KBM-7 (cell line): ENCODE measurements at regions not wholly inside any gene's neighbourhood (a gene's known extent, or its start where the extent isn't known, plus 50 kb on each side); places are given as distances from the start of the nearest gene placed in this dataset.
"Not testable (repeated sequence)": the region's sequence is repeated elsewhere in the genome, so short reads cannot be mapped to it uniquely, and the experiment has no call there.

Experiments used
- DNase-seq: peaks from one replicate; pipeline ENCODE4 v3.0.0-alpha.2; 2015
- in situ Hi-C: fragments of 300-500 bp; cut with MboI; formaldehyde crosslinking; loops from 2 replicates; pipeline ENCODE4 v1.14.3; 2020; ENCODE audit warnings: low sequenced_read_pairs, low pct_unique_long_range_greater_than_20kb, mixed read lengths

- no peak for DNase-seq
- in situ Hi-C loops, result no loop called here
Observed at GRCh38 chr4:4655011-4655410, 113.2 kb upstream of the STX18 start.

- DNase-seq, result no peak
- in situ Hi-C loops, result no loop called here
Observed at GRCh38 chr4:4651811-4652755, 110.2 kb upstream of the STX18 start.

GRCh38 chr4:4647041-4647440 lies 105.2 kb upstream of the STX18 start:
- DNase-seq, result no peak
- in situ Hi-C loops, result no loop called here

GRCh38 chr4:4645743-4646142 lies 103.9 kb upstream of the STX18 start:
- in situ Hi-C loops, result no loop called here
- DNase-seq, result no peak

DNA sequence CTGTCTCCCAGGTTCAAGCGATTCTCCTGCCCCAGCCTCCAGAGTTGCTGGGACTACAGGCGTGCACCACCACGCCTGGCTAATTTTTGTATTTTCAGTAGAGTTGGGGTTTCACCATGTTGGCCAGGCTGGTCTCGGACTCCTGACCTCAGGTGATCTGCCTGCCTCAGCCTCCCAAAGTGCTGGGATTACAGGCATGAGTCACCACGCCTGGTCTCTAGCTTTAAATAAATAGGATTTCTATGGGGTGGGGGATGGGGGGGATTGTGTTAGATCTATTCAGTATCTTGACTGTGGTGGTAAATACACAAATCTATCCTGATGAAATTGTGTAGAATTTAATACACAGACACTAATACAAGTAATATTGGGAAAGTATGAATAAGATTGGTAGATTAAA lies 102.4 kb upstream of the STX18 start:
- in situ Hi-C loops, result not testable (repeated sequence)

DNA sequence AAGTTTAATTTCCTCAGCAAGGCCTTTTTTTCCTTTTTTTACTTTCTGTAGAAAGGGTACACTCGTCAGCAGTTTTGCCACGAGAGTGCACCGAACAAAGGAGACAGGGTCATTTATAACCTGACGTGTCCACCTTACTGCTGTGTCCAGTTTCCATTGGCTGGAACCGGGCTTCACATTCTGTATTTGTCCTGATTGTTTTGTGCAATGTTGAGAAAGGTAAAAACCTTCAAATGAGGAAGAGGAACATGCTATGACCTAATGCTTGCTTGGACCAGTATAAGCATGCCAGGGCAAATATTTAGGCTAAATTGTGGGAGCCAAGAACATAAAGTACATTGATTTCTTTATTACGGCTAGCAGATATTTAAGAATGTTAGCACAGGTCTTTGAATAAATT lies 101.9 kb upstream of the STX18 start:
- in situ Hi-C loops, DNase-seq: not testable (repeated sequence)

More for the DNA sequence above, 102.4 kb upstream of the STX18 start:
- DNase-seq, result not testable (repeated sequence)

GRCh38 chr4:4643306-4643705 lies 101.5 kb upstream of the STX18 start:
- no peak for DNase-seq
- in situ Hi-C loops, result no loop called here

- DNase-seq, result no peak
- in situ Hi-C loops, result no loop called here
Observed at GRCh38 chr4:4642496-4643000, 100.7 kb upstream of the STX18 start.

- in situ Hi-C loops, result no loop called here
- no peak for DNase-seq
Observed at GRCh38 chr4:4641661-4642495, 100.0 kb upstream of the STX18 start.

DNA sequence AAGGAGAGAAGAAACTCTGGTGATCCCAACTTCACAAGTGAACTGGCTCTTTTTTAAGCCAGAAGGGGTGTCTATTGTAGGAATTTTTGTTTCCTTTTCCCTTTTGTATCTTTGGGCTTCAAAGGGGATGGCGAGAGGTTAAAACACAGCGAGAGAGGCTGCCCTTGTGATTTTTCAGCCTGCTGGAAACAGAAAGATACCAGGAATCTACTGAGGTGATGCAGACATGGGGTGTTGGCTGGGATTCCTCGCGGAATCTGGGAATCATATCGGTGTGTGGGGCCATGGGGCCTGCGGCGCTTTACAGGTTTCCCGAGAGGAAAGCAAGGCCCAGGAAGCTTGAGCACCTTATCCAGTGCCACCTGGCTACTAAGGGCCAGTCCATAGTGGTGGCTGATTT lies 99.4 kb upstream of the STX18 start:
- in situ Hi-C loops, result no loop called here
- no peak for DNase-seq

DNA sequence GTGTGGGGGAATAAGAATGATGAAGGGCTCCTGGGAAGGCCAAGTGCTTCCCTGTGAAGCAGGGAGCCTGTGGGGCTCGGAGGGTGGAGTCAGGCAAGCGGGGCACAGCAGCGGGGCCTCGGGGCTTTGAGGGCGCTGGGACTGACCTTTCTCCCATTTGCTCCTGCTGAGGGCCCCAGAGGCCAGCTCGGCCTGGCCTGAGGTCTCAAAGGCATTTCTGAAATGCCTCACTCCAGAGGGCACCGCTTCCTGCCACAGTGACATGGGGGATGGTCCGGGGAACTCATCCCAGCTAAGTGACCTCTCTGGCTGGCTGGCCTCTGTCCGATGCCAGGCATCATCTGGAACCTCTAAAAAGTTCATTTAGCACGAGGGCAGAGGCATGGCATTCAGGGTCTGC lies 98.8 kb upstream of the STX18 start:
- in situ Hi-C loops, result no loop called here
- DNase-seq, result no peak

DNA sequence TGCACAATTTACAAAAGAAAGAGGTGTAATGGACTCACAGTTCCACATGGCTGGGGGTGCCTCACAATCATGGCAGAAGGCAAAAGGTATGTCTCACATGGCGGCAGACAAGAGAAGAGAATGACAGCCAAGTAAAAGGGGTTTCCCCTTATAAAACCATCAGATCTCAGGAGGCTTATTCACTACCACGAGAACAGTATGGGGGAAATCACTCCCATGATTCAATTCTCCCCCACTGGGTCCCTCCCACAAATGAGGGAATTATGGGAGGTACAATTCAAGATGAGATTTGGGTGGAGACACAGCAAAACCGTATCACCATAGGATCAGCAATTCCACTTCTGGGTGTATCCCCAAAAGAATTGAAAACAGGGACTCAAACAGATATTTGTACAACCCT lies 97.5 kb upstream of the STX18 start:
- in situ Hi-C loops, result no loop called here
- DNase-seq, result no peak

DNA sequence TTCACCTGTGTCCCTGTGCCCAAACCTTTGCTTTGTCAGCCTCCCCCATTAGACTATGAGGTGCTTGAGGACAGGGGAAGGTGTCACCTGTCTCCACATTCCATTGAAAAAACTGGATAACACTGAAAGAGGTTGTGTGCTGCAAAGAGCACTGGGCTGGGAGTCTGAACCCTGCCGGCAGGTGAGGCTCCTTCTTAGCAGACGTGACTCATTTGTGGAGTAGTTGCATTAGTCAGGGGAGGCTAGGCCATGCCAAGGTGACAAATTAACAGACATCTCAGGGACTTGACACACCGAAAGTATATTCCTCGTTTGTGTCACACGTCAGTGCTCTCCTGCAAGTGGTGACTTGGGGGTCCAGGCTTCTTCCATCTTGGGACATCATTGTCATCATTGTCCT lies 95.9 kb upstream of the STX18 start:
- in situ Hi-C loops, result no loop called here
- DNase-seq, result no peak

- no peak for DNase-seq
- in situ Hi-C loops, result no loop called here
Observed at GRCh38 chr4:4633431-4633830, 91.6 kb upstream of the STX18 start.

DNA sequence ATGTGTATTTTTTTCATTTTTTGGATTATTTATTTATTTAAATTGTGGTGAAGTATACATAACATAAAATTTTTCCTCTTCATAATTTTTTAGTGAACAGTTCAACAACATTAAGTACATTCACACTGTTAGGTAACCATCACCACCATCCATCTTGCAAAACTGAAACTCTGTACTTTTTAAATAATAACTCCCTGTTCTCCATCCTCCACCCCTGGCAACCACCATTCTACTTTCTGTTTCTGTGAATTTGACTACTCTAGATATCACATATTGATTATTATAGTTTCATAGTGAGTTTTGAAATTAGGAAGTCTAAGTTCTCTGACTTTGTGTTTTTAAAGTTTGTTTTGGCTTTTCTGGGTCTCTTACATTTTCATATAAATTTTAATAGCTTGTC lies 89.3 kb upstream of the STX18 start:
- DNase-seq, result no peak
- in situ Hi-C loops, result no loop called here

- in situ Hi-C loops, result no loop called here
- DNase-seq, result no peak
Observed at GRCh38 chr4:4627906-4628305, 86.1 kb upstream of the STX18 start.

GRCh38 chr4:4627111-4627510 lies 85.3 kb upstream of the STX18 start:
- in situ Hi-C loops, result no loop called here
- no peak for DNase-seq

GRCh38 chr4:4625488-4625887 lies 83.6 kb upstream of the STX18 start:
- DNase-seq, result no peak
- in situ Hi-C loops, result no loop called here

- in situ Hi-C loops, result no loop called here
Observed at GRCh38 chr4:4624276-4624897, 82.5 kb upstream of the STX18 start.

GRCh38 chr4:4619821-4620220 lies 78.0 kb upstream of the STX18 start:
- DNase-seq, result no peak
- in situ Hi-C loops, result no loop called here

More at GRCh38 chr4:4624276-4624897, 82.5 kb upstream of the STX18 start:
- no peak for DNase-seq
